Activated CD4-positive, alpha-beta T cell treated with anti-CD3 and anti-CD28 coated beads, Interleukin-10, Interleukin-2, amounts not matched to agents 100 ng/mL and 50 ng/mL, durations not matched to agents 16 hours and 8 hours (primary cell): ENCODE measurements at regions not wholly inside any gene's neighbourhood (a gene's known extent, or its start where the extent isn't known, plus 50 kb on each side); places are given as distances from the start of the nearest gene placed in this dataset.
"Not testable (repeated sequence)": the region's sequence is repeated elsewhere in the genome, so short reads cannot be mapped to it uniquely, and the experiment has no call there.

ENCODE experiments used
- DNase-seq: peaks from one replicate; pipeline ENCODE4 v3.0.0-alpha.2; 2020

DNA sequence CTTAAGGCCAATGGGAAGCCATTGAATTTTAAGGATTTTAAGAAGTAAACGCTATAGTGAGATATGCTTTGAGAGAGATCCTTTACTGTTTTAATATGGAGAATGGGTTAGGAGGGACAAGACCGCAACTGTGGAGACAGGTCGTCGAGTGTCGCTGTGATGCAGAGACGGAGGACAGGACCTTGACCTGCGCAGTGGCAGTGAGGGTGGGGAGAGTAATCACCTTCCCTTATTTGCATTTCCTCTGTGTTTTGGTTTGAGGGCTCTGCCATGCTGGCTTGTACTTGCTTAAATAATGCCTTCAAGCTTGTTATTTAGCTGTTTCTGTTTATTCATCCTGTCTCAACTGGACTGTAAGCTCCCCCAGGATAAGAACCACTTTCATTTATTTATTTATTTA, 345.0 kb downstream of the FBXW7 start:
- no peak for DNase-seq

DNA sequence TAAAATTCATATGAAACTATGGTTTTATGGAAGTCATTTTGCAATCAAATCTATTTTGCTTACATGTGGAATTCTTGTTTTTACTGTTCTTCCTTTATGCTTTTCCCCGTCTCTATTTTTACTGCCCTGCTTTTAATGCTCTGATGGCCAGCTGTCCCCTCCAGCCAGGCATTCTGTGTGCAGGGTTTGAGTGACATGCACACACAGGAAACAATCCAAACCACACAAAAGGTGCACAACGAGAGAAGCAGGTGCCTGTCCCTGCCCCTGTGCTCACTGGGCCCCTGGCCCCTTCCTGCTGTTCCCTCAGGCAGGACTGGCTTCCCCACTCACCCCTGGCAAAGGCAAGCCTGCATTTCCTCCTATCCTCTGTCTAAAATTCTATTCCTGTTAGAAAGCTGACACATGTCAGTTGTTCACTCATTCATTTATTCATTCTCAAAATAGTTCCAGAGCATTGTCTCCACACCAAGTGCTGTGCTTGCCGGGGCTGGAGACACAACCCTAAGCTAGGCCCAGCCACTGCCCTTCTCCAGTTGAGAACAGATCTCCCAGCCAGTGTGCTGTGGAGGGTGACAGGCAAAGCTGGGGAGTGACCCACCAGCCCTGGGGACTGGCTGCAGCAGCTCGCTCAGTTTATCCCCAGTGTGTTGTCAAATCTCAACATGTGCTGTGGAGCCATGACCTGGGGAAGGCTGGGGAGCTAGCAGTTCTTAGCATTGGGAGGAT, 346.3 kb downstream of the FBXW7 start:
- no peak for DNase-seq

DNA sequence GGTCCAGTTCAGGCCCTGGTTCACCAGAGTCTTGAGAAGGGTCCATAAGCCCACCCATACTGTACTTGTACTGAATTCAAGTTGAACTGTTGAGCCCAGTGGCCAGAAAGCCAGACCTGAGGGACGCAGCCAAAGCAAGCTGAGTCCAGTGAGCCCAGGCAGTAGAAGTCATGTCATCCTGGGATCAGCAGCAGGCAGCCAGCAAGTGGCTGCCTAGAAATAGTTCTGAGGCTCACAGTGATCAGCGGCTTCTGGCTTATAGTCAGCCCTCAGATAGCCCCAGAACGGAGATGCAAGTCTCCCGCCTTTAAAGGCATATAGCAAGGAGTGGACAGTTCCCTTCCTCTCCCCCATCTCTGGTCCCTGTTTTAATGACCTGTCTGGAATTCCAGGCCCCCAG, 347.1 kb downstream of the FBXW7 start:
- no peak for DNase-seq

DNA sequence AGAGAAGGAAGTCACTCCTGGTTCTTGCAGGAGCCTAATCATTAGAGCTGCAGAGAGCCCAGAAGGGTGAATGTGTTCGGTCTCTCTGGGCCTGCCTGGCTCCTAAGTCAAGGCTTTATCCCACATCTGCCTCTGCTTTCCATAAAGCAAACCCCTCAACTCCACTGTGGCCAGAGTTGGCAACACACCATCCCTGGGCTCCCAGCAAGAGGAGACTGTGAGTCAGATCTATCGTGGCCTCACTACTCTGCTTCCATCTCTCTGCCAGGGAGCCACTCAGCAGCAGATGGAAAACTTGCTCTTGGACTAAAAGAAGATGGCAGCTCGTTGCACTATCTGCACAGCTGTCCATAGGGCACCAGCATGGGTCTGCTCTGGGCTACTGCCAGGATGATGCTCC, 348.2 kb downstream of the FBXW7 start:
- no peak for DNase-seq

DNA sequence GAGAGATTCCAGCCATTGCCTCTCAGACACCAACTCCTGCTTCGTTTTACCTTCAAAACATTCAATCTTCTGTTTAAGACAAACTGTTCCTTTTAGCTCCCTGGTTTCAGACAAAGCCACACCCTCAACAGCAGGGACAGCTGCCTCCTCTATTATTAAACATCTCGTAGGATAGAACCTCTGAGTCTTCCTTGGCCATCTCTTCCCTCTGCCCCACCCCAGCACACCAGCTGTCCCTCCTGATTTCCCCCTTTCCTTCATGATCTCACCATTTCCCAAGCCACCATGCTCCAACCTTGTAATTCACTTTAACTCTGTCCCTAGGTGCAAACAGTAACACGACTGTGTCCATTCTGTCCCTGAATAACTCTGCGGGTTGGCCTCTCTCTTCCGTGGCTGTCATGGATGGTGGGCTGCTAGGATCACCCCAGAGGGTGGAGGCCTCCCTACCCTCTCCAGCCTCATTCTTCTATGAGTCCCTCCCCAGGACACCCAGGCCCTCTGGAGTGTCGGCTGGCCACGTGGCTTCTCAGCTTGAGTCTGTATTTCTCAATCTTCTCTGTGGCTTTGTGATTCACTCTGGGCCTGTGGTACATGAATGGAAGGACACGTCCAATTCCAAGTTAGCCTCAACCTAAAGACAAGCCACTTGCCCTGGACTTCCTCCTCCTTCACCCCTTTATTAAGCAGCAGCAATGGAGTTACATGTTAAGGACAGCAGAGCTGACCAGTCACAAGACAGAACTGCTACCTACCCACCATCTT, 349.9 kb downstream of the FBXW7 start:
- DNase-seq, result no peak

DNA sequence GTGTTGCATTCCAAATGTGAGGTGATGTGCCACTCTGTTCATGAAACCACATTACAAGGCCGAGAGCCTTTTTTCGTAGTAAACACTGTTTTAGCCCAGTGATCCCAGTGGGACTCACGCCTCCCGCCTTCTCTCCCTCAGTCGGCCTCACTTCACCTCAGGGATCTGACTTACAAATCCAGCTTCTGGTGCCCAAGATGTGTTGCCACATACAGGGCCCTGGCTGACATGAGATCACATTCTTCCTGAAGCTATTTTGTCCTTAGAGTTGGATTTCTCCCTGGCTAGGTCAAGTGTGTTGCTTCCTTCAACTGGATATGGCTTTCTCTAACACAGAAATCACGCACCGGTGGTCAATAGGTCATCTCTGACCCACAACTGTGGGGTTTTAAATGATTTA, 354.7 kb downstream of the FBXW7 start:
- DNase-seq, result no peak

DNA sequence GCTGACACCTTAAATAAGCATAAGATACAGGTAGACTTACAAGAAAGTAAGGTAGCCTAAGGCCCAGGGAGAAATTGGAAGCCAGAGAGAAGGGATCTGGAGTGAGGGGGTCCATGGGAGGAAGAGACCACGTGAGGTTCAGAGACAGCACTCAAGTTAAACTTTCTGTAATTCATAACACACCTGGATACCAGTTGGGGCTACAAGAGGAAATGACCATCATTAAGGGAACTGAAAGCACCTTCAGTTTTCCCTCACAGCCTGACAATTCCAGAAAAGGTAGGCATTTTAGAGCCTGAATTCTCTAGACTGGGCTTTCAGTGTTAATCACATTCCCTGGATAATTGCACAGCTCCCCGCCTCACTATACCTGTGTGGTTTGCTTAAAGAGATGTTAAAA, 355.5 kb downstream of the FBXW7 start:
- DNase-seq, result no peak

DNA sequence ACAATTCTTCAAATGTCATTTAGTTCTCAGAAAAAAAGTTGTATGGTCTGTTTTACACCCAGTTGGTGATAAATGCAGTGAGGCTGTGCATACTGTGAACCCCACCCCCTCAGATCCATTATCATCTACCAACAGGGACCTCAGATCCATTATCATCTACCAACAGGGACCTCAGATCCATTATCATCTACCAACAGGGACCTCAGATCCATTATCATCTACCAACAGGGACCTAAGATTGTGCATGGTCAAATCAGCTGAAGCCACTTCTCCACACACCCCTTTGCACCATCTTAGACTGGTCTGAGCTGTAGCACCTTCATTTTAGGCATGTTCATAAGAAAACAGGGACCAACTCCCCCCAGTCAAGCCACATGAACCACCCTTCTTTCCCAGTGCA, 358.4 kb downstream of the FBXW7 start:
- not testable (repeated sequence) for DNase-seq

DNA sequence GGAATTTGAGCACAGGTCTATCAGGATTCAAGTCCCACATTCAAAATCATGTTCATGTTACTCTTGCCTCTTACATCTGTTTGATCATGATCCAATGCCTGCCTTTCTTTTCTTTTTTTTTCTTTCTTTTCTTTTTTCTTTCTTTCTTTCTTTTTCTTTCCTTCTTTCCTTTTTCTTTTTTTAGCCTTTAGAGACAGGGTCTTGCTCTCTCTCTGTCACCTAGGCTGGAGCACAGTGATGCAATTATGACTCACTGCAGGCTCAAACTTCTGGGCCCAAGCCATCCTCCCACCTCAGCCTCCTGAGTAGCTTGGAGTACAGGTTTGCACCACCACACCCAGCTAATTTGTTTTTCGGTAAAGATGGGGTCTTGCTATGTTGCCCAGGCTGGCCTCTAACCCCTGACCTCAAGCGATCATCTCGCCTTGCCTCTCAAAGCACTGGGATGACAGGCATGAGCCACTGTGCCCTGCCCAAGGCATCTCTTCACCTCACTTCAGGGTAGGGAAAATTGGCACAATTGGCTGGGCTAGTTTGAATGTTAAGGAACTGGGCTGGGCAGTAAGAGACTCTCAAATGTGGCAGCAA, 359.2 kb downstream of the FBXW7 start:
- no peak for DNase-seq

DNA sequence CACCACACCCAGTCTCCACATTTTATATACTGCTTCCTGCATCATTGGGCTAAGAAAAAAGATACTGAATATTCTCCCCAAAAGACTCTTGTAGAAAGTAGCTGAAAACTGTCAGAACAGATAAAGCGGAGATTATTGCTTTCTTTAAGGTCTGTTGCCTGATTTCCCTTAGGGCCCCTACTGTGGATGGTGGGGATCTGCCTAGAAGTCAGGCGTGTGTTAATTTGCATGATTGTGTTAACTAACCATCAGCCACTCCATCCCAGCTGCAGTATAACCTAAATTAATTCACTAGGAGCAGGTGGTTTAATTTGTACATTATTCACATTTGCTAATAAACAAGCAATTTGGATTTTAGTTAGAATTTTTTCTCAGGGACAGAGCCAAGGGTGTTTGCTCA, 360.3 kb downstream of the FBXW7 start:
- DNase-seq, result no peak

DNA sequence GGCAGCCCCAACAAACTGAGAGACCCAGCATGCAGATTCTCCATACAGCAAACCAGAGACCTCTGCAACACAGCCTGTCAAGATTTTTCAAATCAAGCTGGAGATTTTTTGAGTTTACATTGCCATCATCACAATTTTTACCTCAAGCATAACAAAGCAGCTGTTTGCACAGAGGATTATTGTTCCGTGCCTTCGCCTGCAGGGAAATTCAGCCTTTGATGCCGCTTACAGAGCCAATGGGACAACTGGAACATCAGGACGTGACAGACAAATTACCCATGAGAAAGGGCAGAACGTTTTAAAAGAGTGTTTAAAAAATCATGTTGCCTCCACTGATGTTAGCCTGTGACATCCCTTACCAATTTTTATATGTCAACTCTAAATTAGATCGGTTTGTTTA, 363.7 kb downstream of the FBXW7 start:
- DNase-seq, result no peak

DNA sequence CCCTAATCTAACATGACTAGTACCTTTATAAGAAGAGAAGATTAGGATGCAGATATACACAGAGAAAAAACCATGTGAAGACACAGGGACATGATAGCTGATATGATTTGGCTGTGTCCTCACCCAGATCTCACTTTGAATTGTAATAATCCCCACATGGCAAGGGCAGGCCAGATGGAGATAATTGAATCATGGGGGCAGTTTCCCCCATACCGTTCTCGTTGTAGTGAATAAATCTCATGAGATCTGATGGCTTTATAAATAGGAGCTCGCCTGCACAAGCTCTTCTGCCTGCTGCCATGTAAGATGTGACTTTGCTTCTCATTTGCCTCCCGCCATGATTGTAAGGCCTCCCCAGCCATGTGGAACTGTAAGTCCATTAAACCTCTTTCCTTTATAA, 364.3 kb downstream of the FBXW7 start:
- no peak for DNase-seq

DNA sequence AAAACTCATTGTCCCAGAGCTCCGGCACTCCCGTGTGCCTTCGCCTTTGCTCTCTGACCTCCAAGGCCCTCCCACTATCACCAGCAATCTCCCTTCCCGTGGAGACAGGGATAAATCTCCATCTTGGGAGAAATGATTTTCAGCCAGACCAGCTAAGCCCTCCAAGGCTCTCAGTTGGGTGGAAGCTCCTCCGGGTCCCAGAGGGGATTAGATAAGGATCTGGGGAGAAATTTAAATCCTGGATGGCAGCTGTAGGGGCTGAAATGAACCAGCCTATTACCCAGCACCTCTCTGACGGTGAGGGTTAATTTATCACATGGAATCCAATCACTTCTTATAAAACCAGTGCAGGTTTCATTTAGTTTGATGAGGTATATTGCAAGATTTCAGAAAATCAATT, 366.2 kb downstream of the FBXW7 start:
- DNase-seq, result no peak

DNA sequence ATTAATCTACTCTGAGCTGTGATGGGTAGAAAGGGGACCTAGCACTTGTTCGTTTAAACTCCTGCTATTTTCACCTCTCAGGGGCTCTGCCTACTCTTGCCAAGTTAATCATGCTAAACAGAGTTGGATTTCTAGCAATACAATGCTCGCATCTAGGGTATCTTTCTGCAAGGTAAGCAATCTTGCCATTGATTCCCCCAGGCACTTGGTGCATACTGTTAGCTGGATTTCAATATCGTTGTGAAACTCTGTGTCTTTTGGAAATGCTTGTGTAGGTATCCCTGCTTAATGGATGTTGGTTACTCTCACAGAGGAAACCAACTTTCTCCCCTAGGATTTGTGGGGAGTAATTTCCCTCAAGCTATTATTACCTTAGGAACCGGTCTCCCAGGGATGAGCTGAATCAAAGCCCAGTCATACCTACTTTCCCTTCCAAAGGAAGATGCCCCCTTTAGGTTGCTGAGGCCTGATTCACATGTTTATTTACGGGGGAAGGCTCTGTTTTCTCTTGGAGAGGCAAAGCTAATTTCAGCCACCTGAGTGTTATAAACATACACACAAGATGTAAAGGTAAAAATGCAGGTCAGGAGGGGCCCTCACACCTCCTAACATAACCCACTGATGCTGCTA, 366.8 kb downstream of the FBXW7 start:
- no peak for DNase-seq

DNA sequence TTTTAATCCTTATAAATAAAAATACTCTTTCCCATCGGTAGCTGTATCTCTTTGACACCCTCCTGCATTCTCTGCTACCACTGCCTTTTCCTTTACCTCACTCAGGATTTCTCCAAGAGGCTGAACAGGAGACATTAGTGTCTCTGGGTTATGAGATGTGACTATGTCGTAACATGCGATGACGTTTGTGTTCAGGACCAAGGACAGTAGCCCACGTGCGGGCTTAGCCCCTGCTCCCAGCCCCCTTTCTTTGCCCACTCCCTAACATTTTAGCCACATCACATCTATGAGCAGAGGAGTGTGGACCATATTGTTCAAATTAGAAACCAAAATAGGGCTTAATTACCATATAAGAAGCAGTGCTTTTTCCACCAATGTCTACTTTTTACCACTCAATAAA, 369.3 kb downstream of the FBXW7 start:
- no peak for DNase-seq

DNA sequence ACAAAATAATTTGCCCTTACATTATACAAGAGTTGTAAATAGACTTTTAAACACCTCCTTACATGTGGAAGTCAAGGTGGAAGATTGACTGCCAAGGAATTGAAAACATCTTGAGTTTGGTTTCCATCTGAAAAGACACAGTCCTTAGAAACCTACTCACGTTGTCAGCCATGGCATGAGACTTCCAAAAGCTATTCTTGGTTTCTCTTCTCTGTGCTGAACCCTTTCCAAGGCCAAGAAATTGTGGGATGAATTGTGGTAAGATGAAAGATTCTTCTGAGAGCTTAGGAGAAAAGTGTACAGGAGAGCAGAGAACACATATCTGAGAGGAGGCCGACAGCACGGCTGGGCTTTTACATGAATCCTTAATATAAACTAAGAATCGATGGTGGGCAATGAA, 370.0 kb downstream of the FBXW7 start:
- DNase-seq, result no peak

DNA sequence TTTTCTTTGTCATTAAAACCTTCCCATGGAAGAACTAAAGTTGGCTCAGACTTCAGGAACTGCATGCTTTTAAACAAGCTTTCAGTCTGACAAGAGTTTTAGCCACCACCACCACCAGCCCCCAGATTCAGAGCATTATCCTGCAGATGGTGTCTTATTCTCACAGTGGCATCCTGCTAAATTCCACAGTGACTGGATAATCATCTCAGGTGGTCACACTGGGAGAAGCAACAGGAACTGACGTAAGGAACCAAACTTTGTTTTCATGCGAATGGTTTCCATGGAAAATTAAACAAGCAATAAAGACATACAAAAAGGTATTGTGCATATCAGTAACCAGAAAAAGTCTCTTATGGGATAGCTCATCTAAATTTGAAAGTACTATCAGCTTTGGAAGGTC, 370.7 kb downstream of the FBXW7 start:
- no peak for DNase-seq

DNA sequence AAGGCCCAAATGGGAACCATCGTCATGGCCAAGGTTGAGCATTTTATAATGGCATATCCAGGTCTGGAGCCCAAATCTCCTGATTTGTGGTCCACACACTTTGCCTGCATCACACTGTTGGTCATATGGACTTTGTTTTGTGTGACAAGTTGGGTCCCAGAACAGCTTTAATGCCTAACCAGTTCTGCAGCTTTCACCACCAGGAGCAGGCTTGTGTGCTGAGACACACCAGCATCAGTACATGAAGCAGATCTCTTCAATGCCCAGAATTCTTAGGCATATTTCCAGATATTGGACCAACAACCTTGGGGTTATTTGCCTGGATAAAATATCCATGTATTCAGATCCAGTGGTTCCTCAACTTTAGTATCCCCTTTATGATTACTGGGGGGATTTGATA, 371.3 kb downstream of the FBXW7 start:
- no peak for DNase-seq

DNA sequence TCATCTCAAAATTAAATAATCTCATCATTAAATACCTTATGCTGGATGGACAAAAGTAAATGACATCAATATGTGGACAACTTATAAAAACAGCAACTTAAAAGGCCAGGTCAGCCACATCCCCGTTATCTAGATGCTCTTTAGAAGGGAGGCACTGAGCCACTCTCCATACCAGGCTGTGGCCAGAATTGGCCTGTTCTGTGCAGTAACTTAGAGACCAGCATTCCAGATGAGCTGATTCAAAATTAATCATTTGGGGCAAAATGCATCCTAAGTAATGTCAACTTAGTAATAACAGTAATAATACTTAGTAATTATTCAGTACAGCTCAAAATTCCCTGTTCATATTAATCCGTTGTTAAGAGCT, 373.6 kb downstream of the FBXW7 start:
- DNase-seq, result no peak

DNA sequence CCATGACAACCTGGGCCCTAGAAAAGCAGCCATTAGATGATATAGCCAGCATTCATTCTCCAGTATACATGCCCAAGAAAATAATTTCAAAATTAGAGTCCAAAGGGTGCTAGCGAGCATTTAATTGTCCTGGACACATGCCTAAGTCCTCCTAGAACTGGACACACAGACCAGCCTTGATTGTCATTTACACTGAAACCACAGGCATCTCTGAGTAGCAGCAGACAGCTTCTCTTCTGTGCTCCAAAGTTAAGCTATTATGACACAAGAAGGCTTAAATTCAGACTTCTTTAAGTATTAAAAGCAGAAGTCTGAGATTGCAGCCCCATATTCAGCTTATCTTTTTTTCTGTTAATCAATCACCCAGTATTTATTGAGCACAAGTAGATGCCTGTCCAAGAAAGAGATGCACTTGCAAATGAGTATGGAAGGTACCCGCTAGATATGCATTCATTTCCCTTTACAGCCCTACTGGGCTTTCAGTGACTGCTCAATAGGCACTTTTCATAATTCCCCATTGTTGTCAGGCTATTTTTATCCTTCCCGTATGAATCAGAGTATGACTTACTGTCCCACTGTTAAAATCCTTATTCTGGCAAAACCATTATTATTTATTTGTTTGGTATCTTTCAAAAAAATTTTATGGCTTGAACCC, 374.1 kb downstream of the FBXW7 start:
- DNase-seq, result no peak

DNA sequence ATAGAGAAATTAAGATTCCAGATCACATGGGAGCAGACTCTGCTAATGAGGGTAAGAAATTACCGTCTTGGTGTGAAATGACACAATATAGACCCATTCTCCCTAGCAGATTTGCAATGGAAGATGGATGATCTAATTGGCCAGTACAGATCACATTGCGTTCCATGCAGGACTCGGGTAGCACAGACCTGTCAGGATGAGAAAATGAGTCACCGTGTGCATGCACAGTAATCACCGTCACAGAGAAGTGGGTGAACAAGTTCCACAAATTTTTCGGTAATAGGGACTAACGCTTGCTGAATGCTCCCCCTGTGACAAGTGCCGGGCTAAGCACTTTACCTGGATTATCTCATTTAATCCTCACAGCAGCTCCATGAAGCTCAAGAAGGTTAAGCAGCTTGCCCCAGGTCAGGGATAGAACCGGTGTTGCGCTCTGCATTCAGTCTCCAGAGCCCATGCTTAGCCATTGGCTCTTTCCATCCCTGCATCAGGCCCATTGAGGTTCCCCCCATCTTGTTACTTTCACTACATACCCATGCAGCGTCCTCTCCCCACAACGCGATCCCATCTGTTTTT, 375.6 kb downstream of the FBXW7 start:
- DNase-seq, result no peak

DNA sequence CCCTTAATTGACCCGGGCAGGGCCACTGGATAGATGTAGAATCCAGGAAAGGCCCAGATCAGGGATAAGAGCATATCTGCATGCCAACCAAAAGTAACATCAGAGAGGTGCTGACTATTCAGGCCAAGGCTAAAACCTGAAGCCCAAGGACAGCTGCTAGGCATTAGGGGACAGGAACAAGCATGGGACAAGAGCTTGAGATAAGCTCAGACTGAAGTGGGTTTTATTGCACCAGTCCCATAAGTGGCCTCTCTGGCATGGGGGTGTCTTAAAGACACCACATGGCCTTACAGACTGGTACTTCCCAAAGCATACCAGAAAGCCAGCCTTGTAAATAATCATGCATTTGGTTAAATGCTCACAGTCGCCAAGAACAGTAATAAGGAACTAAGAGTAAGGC, 376.1 kb downstream of the FBXW7 start:
- DNase-seq, result no peak

DNA sequence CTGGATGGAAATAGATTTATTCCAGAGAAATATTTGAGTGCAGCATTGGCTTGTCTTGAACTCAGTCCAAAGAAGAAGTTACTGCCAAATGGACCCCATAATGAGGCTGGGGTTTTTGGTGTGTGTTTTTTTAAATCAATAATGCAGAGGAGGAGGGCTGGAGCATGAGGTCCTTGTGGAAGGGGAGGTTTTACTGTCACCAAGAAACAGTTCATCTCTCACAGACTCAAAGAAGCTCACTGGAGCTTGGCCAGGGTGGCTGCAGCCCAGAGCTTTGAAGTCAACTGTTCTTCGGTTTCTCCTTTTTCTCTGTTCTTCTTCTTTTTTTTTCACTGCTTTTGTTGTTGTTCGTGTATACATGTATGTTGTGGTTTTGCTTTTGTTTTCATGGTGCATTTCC, 377.7 kb downstream of the FBXW7 start:
- DNase-seq, result no peak
